ENCODE measurements at regions not wholly inside any gene's neighbourhood (a gene's known extent, or its start where the extent isn't known, plus 50 kb on each side); places are given as distances from the start of the nearest gene placed in this dataset.
"Not testable (repeated sequence)": the region's sequence is repeated elsewhere in the genome, so short reads cannot be mapped to it uniquely, and the experiment has no call there.

- no peak for DNase-seq (ENCODE audit: low read depth)
These were observed 106.7 kb upstream of the DTNBP1 start for GRCh38 chr6:15769511-15770018.

GRCh38 chr6:15768999-15769398, 106.2 kb upstream of the DTNBP1 start:
- DNase-seq (ENCODE audit: low read depth): no peak

- DNase-seq (ENCODE audit: low read depth): peak; percentile 37
These were observed 101.0 kb upstream of the DTNBP1 start for GRCh38 chr6:15763837-15764236.

GRCh38 chr6:15763364-15763763, 100.5 kb upstream of the DTNBP1 start:
- DNase-seq (ENCODE audit: low read depth): peak; percentile 59

DNA sequence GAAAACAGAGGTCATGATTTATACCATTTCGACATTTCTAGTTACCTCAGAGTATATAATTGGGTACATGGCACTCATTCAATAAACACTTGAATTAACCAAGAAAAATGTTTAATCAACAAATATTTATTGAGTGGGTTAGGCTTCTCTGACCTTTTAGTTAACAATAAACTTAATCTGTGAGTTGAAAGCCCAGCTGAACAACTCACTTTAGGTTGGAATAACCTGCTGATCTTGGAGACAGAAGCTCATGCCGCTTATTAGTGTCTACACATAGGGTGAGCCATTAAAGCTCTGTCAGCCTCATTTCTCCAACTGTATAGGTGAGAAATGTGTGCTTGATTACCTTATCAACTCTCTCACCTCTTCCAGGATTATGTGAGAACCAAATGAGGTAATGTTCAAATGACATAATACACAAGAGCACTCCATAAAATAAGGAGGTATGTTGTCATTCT, 98.2 kb upstream of the DTNBP1 start:
- no peak for DNase-seq (ENCODE audit: low read depth)

DNA sequence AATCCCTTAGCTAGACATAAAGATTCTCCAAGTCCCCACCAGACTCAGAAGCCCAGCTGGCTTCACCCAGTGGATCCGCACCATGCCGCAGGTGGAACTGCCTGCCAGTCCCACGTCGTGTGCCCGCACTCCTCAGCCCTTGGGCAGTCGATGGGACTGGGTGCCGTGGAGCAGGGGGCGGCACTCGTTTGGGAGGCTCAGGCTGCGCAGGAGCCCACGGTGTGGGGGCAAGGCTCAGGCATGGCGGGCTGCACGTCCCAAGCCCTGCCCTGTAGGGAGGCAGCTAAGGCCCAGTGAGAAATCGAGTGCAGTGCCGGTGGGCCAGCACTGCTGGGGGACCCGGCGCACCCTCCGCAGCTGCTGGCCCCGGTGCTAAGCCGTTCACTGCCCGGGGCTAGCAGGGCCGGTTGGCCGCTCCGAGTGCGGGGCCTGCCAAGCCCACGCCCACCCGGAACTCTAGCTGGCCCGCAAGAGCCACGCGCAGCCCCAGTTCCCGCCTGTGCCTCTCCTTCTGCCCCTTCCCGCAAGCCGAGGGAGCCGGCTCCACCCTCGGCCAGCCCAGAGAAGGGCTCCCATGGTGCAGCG, 95.9 kb upstream of the DTNBP1 start:
- DNase-seq (ENCODE audit: low read depth): no peak

DNA sequence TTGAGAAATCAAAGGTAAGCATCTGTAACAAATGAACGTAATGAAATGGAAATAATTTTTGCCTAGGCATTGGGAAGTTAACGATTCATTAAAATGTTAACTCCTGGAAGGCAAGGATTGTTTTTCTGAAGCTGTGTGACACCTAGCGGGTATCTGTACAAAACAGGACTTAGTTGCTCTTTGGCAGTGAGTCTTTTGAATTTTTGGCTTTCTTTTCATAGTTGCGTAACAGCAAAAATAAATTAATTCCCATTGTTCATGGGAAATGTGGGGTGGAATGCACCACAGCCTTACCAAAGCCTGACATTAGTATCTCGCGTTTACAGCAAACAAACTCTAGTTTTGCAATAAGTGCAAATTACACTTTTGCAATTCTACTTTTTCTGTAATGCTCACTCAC, 92.7 kb upstream of the DTNBP1 start:
- peak; percentile 89 for DNase-seq (ENCODE audit: low read depth)

- no peak for DNase-seq (ENCODE audit: low read depth)
These were observed 91.9 kb upstream of the DTNBP1 start for GRCh38 chr6:15754706-15755079.

DNA sequence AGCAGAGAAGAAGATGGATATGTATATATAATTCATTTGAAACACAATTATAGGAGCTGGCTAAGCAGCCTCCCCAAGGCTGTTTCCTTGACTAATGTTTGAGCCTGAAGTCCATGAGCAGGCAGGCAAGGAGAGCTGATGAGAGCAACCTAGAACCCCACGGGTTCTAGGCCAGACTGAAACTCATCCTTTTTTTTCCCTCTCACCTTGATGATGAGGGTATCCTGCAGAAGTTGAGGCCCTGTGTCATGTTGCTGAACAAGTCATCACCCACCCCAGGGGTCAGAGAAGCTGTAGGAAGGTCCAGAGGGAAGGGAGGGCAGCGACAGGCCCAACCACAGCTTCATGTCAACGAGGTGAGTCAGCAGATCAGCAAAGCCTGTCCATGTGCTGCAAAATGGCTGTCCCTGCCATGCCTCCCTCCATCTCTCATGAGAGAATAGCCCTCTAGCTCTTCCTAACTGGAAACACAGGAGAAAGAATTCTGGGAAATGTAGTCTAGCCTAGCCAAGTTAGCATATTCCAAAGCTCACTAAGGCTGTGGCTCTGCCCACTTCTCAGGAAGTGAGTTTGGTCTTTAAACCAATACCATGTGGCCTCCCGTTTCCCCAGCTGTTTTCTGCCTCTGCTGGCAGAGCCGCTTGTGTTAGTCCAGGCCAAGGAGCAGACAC, 91.3 kb upstream of the DTNBP1 start:
- DNase-seq (ENCODE audit: low read depth): peak; percentile 61

- no peak for DNase-seq (ENCODE audit: low read depth)
These were observed 90.0 kb upstream of the DTNBP1 start for GRCh38 chr6:15752820-15753219.

GRCh38 chr6:15751721-15752350, 89.0 kb upstream of the DTNBP1 start:
- no peak for DNase-seq (ENCODE audit: low read depth)

DNA sequence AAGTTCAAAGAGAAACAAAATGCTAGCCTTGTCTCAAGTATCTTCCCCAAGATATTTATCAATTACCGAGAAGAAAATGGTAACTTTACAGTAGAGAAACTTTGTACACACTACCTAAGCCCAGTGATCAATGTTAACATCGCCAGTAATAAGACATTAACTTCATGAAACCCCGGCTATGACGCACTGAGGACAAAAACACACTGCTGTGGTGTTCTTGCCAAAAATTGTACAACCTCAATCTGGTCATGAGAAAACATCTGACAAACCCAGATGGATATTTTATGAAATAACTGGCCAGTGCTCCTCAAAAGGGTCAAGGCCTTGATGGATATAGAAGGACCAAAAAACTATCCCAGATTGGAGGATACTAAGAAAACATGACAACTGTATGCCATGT, 85.5 kb upstream of the DTNBP1 start:
- DNase-seq (ENCODE audit: low read depth): no peak

- DNase-seq (ENCODE audit: low read depth): no peak
These were observed 84.6 kb upstream of the DTNBP1 start for GRCh38 chr6:15747354-15747883.

DNA sequence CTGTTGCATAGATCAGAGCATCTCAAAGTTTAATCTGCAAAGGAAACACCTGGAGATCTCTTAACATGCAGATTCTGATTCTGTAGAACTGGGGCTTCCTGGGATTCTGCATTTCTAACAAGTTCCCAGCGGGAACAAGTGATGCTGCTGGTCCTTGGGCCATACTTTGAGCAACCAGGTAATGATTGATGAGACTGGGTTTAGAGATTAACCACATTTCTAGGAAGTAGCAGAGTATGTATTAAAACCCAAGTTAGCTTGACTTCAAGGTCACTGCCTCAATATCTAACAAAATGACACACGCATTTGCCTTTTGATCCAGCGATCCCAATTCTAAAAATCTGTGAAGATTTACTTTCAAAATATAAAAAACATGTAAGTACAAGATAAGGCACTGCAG, 83.0 kb upstream of the DTNBP1 start:
- no peak for DNase-seq (ENCODE audit: low read depth)

DNA sequence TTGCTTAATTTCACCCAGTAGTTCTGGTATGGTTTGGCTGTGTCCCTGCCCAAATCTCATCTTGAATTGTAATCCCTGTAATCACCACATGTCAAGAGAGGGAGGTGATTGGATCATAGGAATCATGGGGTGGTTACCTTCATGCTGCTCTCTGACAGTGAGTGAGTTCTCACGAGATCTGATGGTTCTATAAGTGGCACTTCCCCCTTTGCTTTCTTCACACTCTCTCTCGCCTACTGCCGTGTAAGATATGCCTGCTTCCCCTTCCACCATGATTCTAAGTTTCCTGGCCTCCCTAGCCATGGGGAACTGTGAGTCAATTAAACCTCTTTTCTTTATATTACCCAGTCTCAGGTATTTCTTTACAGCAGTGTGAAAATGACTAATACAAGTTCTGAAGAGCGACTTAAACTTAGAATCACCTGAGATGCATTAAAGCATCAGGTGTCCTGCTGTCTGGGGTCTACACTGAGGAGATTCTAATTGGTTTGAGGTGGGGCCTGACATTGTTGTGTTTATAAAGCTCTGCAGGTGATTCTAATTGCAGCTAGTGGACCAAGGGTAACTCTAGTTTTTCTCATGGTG, 82.1 kb upstream of the DTNBP1 start:
- no peak for DNase-seq (ENCODE audit: low read depth)

DNA sequence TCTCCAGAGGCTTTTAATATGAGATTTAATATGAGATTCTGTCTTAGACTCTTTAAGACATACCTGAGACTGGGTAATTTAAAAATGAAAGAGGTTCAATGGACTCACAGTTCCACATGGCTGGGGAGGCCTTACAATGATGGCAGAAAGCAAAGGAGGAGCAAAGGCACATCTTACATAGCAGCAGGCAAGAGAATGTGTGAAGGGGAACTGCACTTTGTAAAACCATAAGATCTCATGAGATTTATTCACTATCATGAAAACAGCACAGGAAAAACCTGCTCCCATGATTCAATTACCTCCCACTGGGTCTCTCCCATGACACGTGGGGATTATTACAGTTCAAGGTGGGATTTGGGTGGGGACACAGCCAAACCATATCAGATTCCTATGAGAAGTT, 79.2 kb upstream of the DTNBP1 start:
- not testable (repeated sequence) for DNase-seq (ENCODE audit: low read depth)

DNA sequence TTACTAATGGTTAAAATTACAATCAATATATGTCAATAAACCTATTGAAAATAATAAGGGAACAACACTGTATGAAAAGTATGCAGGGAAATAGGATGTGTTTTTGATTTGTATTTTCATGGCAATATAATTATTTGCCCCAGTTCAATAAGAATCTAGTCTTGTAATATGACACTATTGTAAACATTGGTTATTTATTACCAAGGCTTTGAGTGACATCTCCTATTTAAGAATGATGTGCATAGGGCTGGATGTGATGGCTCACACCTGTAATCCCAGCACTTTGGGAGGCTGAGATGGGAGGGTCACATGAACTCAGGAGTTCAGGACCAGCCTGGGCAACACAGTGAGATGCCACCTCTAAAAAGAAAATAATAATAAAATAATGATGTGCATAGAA, 78.6 kb upstream of the DTNBP1 start:
- no peak for DNase-seq (ENCODE audit: low read depth)

DNA sequence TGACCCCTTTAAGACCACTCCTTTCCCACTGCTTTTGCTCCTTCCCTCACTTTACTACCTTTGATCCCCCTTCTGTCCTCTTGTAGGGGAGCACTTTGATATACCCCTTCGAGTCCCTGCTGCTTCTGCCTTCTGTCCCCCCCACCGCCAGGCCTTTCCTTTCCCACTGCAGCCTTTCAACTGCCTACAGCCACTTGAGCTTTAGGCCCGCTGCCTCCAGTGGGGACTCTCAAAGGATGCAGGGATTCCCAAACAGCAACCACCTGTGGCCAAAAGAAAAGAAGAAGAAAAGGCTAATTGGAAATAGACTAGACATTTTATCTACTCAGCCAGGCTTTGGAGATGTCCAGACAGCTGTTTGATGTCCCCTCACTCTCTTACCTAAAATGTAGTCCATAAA, 77.0 kb upstream of the DTNBP1 start:
- DNase-seq (ENCODE audit: low read depth): no peak

DNA sequence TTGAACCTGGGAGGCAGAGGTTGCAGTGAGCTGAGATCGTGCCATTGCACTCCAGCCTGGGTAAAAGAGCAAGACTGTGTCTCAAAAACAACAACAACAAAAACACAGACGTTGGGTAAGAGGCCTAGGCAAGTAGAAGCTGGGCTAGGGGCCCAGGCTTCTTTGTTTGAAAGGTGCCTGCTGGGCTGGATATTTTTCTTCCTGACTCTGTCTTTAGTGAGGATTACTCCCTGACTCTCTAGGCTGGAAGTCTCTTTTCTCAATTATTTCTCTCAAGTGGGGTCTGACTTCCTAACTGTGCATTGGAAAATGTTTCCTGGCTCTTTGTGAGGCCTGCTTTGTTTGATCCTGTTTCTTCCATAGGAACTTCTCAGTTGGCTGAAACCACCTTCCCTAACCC, 76.5 kb upstream of the DTNBP1 start:
- DNase-seq (ENCODE audit: low read depth): no peak

GRCh38 chr6:15738195-15738594, 75.4 kb upstream of the DTNBP1 start:
- DNase-seq (ENCODE audit: low read depth): not testable (repeated sequence)

DNA sequence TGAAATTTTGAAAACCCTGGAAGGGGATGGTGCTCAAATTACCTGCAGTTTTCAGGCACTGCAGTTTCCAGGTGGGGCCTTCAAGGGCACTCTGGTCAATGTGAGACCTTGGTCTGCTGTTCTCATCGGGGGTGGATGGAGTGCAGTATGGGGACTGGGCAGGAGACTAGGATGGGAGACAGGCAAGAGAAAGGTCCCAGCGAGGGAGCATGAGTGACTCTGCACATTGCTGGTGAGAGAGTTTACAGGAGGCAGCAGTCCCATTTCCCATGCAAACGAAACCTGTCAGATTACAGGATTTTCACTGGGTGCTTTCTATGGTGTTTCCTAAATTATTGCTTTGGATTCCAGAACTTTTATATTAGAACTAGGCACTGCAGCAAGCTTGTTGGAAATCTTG, 73.5 kb upstream of the DTNBP1 start:
- DNase-seq (ENCODE audit: low read depth): no peak

- DNase-seq (ENCODE audit: low read depth): no peak
These were observed 72.9 kb upstream of the DTNBP1 start for GRCh38 chr6:15735567-15736265.

All from fibroblast of gingiva (primary cell).